Peyer's patch (tissue), 4 donors: ENCODE measurements at regions not wholly inside any gene's neighbourhood (a gene's known extent, or its start where the extent isn't known, plus 50 kb on each side); places are given as distances from the start of the nearest gene placed in this dataset.

Source experiments
- POLR2A ChIP-seq, 2 donors: fragments of 450-650 bp; IDR thresholded peaks; one replicate each; pipeline ENCODE4 v1.5.1; 2017; ENCODE audit warnings: antibody characterized with exemption in 2 of 2, mild to moderate bottlenecking in 2 of 2, moderate library complexity in 2 of 2
- TF ChIP-seq, protein P1 (sequence below), 6 experiments: fragments of 450-650 bp in 4 of 6; fragments of 200-600 bp in 2 of 6; sonication (generic) in 1 of 6; IDR thresholded peaks; one replicate each; pipeline ENCODE4 v1.5.1; 2017 to 2019; ENCODE audit warnings: antibody characterized with exemption in 6 of 6, mild to moderate bottlenecking in 3 of 6, moderate library complexity in 1 of 6

DNA sequence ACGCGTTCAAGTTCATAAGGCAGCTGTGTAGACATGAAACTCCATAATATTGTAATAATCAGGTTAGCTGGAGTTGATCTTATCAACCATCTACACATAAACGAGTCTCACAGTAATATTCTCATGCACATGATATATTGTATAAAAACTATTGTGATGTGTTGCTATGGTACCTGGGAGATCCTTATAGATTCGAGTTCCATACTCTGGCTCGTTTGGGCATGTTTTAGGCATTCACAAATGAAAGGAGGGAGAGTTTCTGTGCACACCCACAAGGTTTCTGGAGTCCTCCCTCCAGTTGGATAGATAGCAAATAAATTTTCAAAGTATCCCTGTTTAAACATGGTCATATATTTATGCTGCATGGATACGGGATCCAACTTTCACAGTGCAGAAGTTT lies 567.5 kb upstream of the SLC35B3 start:
- TF ChIP-seq, protein P1, sequence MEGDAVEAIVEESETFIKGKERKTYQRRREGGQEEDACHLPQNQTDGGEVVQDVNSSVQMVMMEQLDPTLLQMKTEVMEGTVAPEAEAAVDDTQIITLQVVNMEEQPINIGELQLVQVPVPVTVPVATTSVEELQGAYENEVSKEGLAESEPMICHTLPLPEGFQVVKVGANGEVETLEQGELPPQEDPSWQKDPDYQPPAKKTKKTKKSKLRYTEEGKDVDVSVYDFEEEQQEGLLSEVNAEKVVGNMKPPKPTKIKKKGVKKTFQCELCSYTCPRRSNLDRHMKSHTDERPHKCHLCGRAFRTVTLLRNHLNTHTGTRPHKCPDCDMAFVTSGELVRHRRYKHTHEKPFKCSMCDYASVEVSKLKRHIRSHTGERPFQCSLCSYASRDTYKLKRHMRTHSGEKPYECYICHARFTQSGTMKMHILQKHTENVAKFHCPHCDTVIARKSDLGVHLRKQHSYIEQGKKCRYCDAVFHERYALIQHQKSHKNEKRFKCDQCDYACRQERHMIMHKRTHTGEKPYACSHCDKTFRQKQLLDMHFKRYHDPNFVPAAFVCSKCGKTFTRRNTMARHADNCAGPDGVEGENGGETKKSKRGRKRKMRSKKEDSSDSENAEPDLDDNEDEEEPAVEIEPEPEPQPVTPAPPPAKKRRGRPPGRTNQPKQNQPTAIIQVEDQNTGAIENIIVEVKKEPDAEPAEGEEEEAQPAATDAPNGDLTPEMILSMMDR (IDR thresholded peaks at IDR 0.05): no peak
- TF ChIP-seq POLR2A (IDR thresholded peaks at IDR 0.05): no peak
